ENCODE measurements at regions not wholly inside any gene's neighbourhood (a gene's known extent, or its start where the extent isn't known, plus 50 kb on each side); places are given as distances from the start of the nearest gene placed in this dataset.
"Not testable (repeated sequence)": the region's sequence is repeated elsewhere in the genome, so short reads cannot be mapped to it uniquely, and the experiment has no call there.

GRCh38 chr12:125540580-125541204 is 475.5 kb downstream of the AACS start:
- H3K4me3 ChIP-seq (ENCODE audit: low read depth, low read length): no peak overlapping the region
- TF ChIP-seq CTCF (IDR thresholded peaks at IDR 0.05; ENCODE audit: borderline replicate concordance, insufficient read depth, low read depth, low read length): no peak

- no peak overlapping the region for H3K4me3 ChIP-seq (ENCODE audit: low read depth, low read length)
These were observed 479.7 kb downstream of the AACS start for GRCh38 chr12:125544960-125545359.

GRCh38 chr12:125549171-125549570 is 483.9 kb downstream of the AACS start:
- no peak overlapping the region for H3K4me3 ChIP-seq (ENCODE audit: low read depth, low read length)
- no peak for TF ChIP-seq CTCF (IDR thresholded peaks at IDR 0.05; ENCODE audit: borderline replicate concordance, insufficient read depth, low read depth, low read length)

More at GRCh38 chr12:125544960-125545359, 479.7 kb downstream of the AACS start:
- TF ChIP-seq CTCF (IDR thresholded peaks at IDR 0.05; ENCODE audit: borderline replicate concordance, insufficient read depth, low read depth, low read length): no peak

- peak; percentile 83 for TF ChIP-seq CTCF (IDR thresholded peaks at IDR 0.05; ENCODE audit: borderline replicate concordance, insufficient read depth, low read depth, low read length)
These were observed 484.6 kb downstream of the AACS start for GRCh38 chr12:125549836-125550235.

GRCh38 chr12:125552295-125552694 is 487.1 kb downstream of the AACS start:
- no peak overlapping the region for H3K4me3 ChIP-seq (ENCODE audit: low read depth, low read length)

More at GRCh38 chr12:125549836-125550235, 484.6 kb downstream of the AACS start:
- no peak overlapping the region for H3K4me3 ChIP-seq (ENCODE audit: low read depth, low read length)

GRCh38 chr12:125561008-125561407 is 495.8 kb downstream of the AACS start:
- H3K4me3 ChIP-seq (ENCODE audit: low read depth, low read length): not testable (repeated sequence)

More at GRCh38 chr12:125552295-125552694, 487.1 kb downstream of the AACS start:
- TF ChIP-seq CTCF (IDR thresholded peaks at IDR 0.05; ENCODE audit: borderline replicate concordance, insufficient read depth, low read depth, low read length): no peak

GRCh38 chr12:125564753-125565152 is 499.5 kb downstream of the AACS start:
- TF ChIP-seq CTCF (IDR thresholded peaks at IDR 0.05; ENCODE audit: borderline replicate concordance, insufficient read depth, low read depth, low read length): no peak
- H3K4me3 ChIP-seq (ENCODE audit: low read depth, low read length): no peak overlapping the region

Data from GM12875 (cell line).